ENCODE measurements at regions not wholly inside any gene's neighbourhood (a gene's known extent, or its start where the extent isn't known, plus 50 kb on each side); places are given as distances from the start of the nearest gene placed in this dataset.

- no peaks in the 10 kb centered on the region for H3K36me3 Mint-ChIP-seq (ENCODE audit: low read depth, unreplicated experiment)
These were observed 570.9 kb downstream of the VRK1 start for GRCh38 chr14:97368049-97368448.

GRCh38 chr14:97368900-97369564 is 571.9 kb downstream of the VRK1 start:
- H3K79me2 ChIP-seq (ENCODE audit: insufficient read depth, low read length): no peaks in the 10 kb centered on the region
- H3K9ac ChIP-seq (ENCODE audit: low read length): no peak overlapping the region
- no peaks in the 10 kb centered on the region for H4K20me1 ChIP-seq (ENCODE audit: insufficient read depth, low read length)
- no peak overlapping the region for H3K4me2 ChIP-seq (ENCODE audit: low read length)
- H3K9me3 ChIP-seq (ENCODE audit: insufficient read depth, low read depth, low read length): peaks cover 5% of the 10 kb centered on the region
- H3K4me1 Mint-ChIP-seq (ENCODE audit: low read depth, unreplicated experiment): peaks cover 5% of the 10 kb centered on the region
- H3K4me3 Mint-ChIP-seq (ENCODE audit: unreplicated experiment): no peak overlapping the region
- no peaks in the 10 kb centered on the region for H3K4me1 ChIP-seq (ENCODE audit: insufficient read depth, low read length)
- no peaks in the 10 kb centered on the region for H3K9me3 Mint-ChIP-seq (ENCODE audit: unreplicated experiment)
- no peaks in the 10 kb centered on the region for H3K36me3 Mint-ChIP-seq (ENCODE audit: low read depth, unreplicated experiment)
- no peaks in the 10 kb centered on the region for H3K36me3 ChIP-seq (ENCODE audit: insufficient read depth, low read length)
- FAIRE-seq (no peak), DNase-seq (ENCODE audit: low read depth) (no peak)
- H2AFZ ChIP-seq (ENCODE audit: low read depth, low read length): no peak overlapping the region
- TF ChIP-seq CTCF (IDR thresholded peaks at IDR 0.05; ENCODE audit: insufficient read depth, low read depth, low read length) (no peak), EZH2 (IDR thresholded peaks at IDR 0.05; ENCODE audit: insufficient read depth, low read length) (no peak)
- no peak overlapping the region for H3K27ac Mint-ChIP-seq (ENCODE audit: unreplicated experiment)
- H3K27ac ChIP-seq (ENCODE audit: low read depth, low read length): no peak overlapping the region
- H3K27me3 Mint-ChIP-seq (ENCODE audit: low read depth, unreplicated experiment): peaks cover 13% of the 10 kb centered on the region
- no peaks in the 10 kb centered on the region for H3K27me3 ChIP-seq (ENCODE audit: insufficient read depth, low read length)
- no peak overlapping the region for H3K4me3 ChIP-seq (ENCODE audit: insufficient read depth, low read depth, low read length)

More at GRCh38 chr14:97368049-97368448, 570.9 kb downstream of the VRK1 start:
- H3K27me3 ChIP-seq (ENCODE audit: insufficient read depth, low read length): no peaks in the 10 kb centered on the region
- no peak overlapping the region for H2AFZ ChIP-seq (ENCODE audit: low read depth, low read length)
- no peaks in the 10 kb centered on the region for H4K20me1 ChIP-seq (ENCODE audit: insufficient read depth, low read length)
- DNase-seq (ENCODE audit: low read depth) (no peak), FAIRE-seq (no peak)
- H3K4me1 ChIP-seq (ENCODE audit: insufficient read depth, low read length): no peaks in the 10 kb centered on the region
- H3K36me3 ChIP-seq (ENCODE audit: insufficient read depth, low read length): no peaks in the 10 kb centered on the region
- H3K4me2 ChIP-seq (ENCODE audit: low read length): no peak overlapping the region
- H3K9ac ChIP-seq (ENCODE audit: low read length): no peak overlapping the region
- Mint-ChIP-seq H3K27ac (ENCODE audit: unreplicated experiment) (no peak overlapping the region), H3K27me3 (ENCODE audit: low read depth, unreplicated experiment) (peaks cover 13% of the 10 kb centered on the region), H3K9me3 (ENCODE audit: unreplicated experiment) (no peaks in the 10 kb centered on the region), H3K4me3 (ENCODE audit: unreplicated experiment) (no peak overlapping the region), H3K4me1 (ENCODE audit: low read depth, unreplicated experiment) (no peaks in the 10 kb centered on the region)
- TF ChIP-seq CTCF (IDR thresholded peaks at IDR 0.05; ENCODE audit: insufficient read depth, low read depth, low read length): no peak
- no peak for TF ChIP-seq EZH2 (IDR thresholded peaks at IDR 0.05; ENCODE audit: insufficient read depth, low read length)
- no peak overlapping the region for H3K4me3 ChIP-seq (ENCODE audit: insufficient read depth, low read depth, low read length)
- H3K27ac ChIP-seq (ENCODE audit: low read depth, low read length): no peak overlapping the region
- H3K9me3 ChIP-seq (ENCODE audit: insufficient read depth, low read depth, low read length): peaks cover 5% of the 10 kb centered on the region
- no peaks in the 10 kb centered on the region for H3K79me2 ChIP-seq (ENCODE audit: insufficient read depth, low read length)

- Histone ChIP-seq H3K4me3 (ENCODE audit: insufficient read depth, low read depth, low read length) (no peak overlapping the region), H3K9me3 (ENCODE audit: insufficient read depth, low read depth, low read length) (peaks cover 5% of the 10 kb centered on the region), H3K4me2 (ENCODE audit: low read length) (no peak overlapping the region), H3K4me1 (ENCODE audit: insufficient read depth, low read length) (no peaks in the 10 kb centered on the region), H2AFZ (ENCODE audit: low read depth, low read length) (no peak overlapping the region), H3K27ac (ENCODE audit: low read depth, low read length) (no peak overlapping the region), H3K36me3 (ENCODE audit: insufficient read depth, low read length) (no peaks in the 10 kb centered on the region), H4K20me1 (ENCODE audit: insufficient read depth, low read length) (no peaks in the 10 kb centered on the region), H3K79me2 (ENCODE audit: insufficient read depth, low read length) (no peaks in the 10 kb centered on the region), H3K9ac (ENCODE audit: low read length) (no peak overlapping the region), H3K27me3 (ENCODE audit: insufficient read depth, low read length) (no peaks in the 10 kb centered on the region)
- H3K9me3 Mint-ChIP-seq (ENCODE audit: unreplicated experiment): no peaks in the 10 kb centered on the region
- H3K4me3 Mint-ChIP-seq (ENCODE audit: unreplicated experiment): no peak overlapping the region
- H3K27me3 Mint-ChIP-seq (ENCODE audit: low read depth, unreplicated experiment): peaks cover 13% of the 10 kb centered on the region
- no peaks in the 10 kb centered on the region for H3K36me3 Mint-ChIP-seq (ENCODE audit: low read depth, unreplicated experiment)
- no peak overlapping the region for H3K27ac Mint-ChIP-seq (ENCODE audit: unreplicated experiment)
- FAIRE-seq (no peak), DNase-seq (ENCODE audit: low read depth) (no peak)
- peaks cover 5% of the 10 kb centered on the region for H3K4me1 Mint-ChIP-seq (ENCODE audit: low read depth, unreplicated experiment)
- TF ChIP-seq CTCF (IDR thresholded peaks at IDR 0.05; ENCODE audit: insufficient read depth, low read depth, low read length): no peak
- TF ChIP-seq EZH2 (IDR thresholded peaks at IDR 0.05; ENCODE audit: insufficient read depth, low read length): no peak
These were observed 572.7 kb downstream of the VRK1 start for GRCh38 chr14:97369901-97370300.

Data from astrocyte (in vitro differentiated cells and primary cell).